ENCODE measurements at regions not wholly inside any gene's neighbourhood (a gene's known extent, or its start where the extent isn't known, plus 50 kb on each side); places are given as distances from the start of the nearest gene placed in this dataset.

GRCh38 chr18:43651057-43651456, 373.8 kb upstream of the SYT4 start:
- DNase-seq = no peak

- no peak for DNase-seq
These were observed 379.3 kb upstream of the SYT4 start for GRCh38 chr18:43656547-43656946.

GRCh38 chr18:43661570-43661969, 384.3 kb upstream of the SYT4 start:
- no peak for DNase-seq

GRCh38 chr18:43662657-43663056, 385.4 kb upstream of the SYT4 start:
- no peak for DNase-seq

GRCh38 chr18:43663159-43663558, 385.9 kb upstream of the SYT4 start:
- no peak for DNase-seq

- DNase-seq = no peak
These were observed 387.3 kb upstream of the SYT4 start for GRCh38 chr18:43664487-43665008.

- DNase-seq = no peak
These were observed 388.0 kb upstream of the SYT4 start for GRCh38 chr18:43665105-43665788.

GRCh38 chr18:43668866-43669265, 391.6 kb upstream of the SYT4 start:
- DNase-seq = no peak

GRCh38 chr18:43671431-43671830, 394.1 kb upstream of the SYT4 start:
- no peak for DNase-seq

GRCh38 chr18:43680096-43680495, 402.8 kb upstream of the SYT4 start:
- no peak for DNase-seq

GRCh38 chr18:43681661-43682060, 404.4 kb upstream of the SYT4 start:
- DNase-seq = no peak

GRCh38 chr18:43682196-43682595, 404.9 kb upstream of the SYT4 start:
- DNase-seq = no peak

GRCh38 chr18:43686709-43687108, 409.4 kb upstream of the SYT4 start:
- DNase-seq = no peak

GRCh38 chr18:43692099-43692690, 414.9 kb upstream of the SYT4 start:
- no peak for DNase-seq

- DNase-seq = no peak
These were observed 425.1 kb upstream of the SYT4 start for GRCh38 chr18:43702399-43702798.

GRCh38 chr18:43703050-43703449, 425.8 kb upstream of the SYT4 start:
- no peak for DNase-seq

GRCh38 chr18:43705850-43706249, 428.6 kb upstream of the SYT4 start:
- no peak for DNase-seq

- DNase-seq = no peak
These were observed 432.8 kb upstream of the SYT4 start for GRCh38 chr18:43710135-43710534.

GRCh38 chr18:43714343-43715010, 437.2 kb upstream of the SYT4 start:
- DNase-seq = no peak

- DNase-seq = no peak
These were observed 442.0 kb upstream of the SYT4 start for GRCh38 chr18:43719267-43719795.

- no peak for DNase-seq
These were observed 442.8 kb upstream of the SYT4 start for GRCh38 chr18:43720041-43720440.

- no peak for DNase-seq
These were observed 458.3 kb upstream of the SYT4 start for GRCh38 chr18:43735570-43735969.

GRCh38 chr18:43744960-43745745, 467.9 kb upstream of the SYT4 start:
- DNase-seq = no peak
